Ovary (tissue), 7 donors: ENCODE measurements at regions not wholly inside any gene's neighbourhood (a gene's known extent, or its start where the extent isn't known, plus 50 kb on each side); places are given as distances from the start of the nearest gene placed in this dataset.

Experiments used
- DNase-seq, 5 donors: peaks; one replicate each; pipeline ENCODE4 v3.0.0-alpha.2; 2019 to 2020
- H3K27ac ChIP-seq, 2 donors: fragments of 200-600 bp; one replicate each; pipeline versions ENCODE4 v1.5.1 to v1.8.0; 2019 to 2022
- H3K27me3 ChIP-seq: fragments of 200-600 bp; one replicate; pipeline ENCODE4 v1.8.0; 2022
- H3K36me3 ChIP-seq: fragments of 200-600 bp; sonication (generic); one replicate; pipeline ENCODE4 v1.5.1; 2019
- H3K4me1 ChIP-seq: one replicate; pipeline ENCODE4 v1.8.1; 2013; ENCODE audit warnings: mild to moderate bottlenecking, moderate library complexity; ENCODE audit not compliant: insufficient read depth
- H3K4me3 ChIP-seq: fragments of 200-600 bp; sonication (generic); one replicate; pipeline ENCODE4 v1.5.1; 2017
- H3K9me3 ChIP-seq, 2 donors: fragments of 200-600 bp in 1 of 2; sonication (generic) in 1 of 2; one replicate each; pipeline versions ENCODE4 v1.5.1 to v1.8.1; 2013 to 2019; ENCODE audit warnings: mild to moderate bottlenecking in 1 of 2, moderate library complexity in 1 of 2
- CTCF ChIP-seq, 3 donors: fragments of 450-650 bp in 2 of 3; fragments of 200-600 bp in 1 of 3; IDR thresholded peaks; one replicate each; pipeline versions ENCODE4 v1.5.1 to v1.8.0; 2016 to 2022; ENCODE audit warnings: antibody characterized with exemption in 3 of 3, mild to moderate bottlenecking in 1 of 3
- EP300 ChIP-seq: sonication (generic); formaldehyde crosslinking; IDR thresholded peaks from one replicate; pipeline ENCODE4 v1.6.1; 2017; ENCODE audit warnings: antibody characterized with exemption
- POLR2A ChIP-seq: fragments of 450-650 bp; IDR thresholded peaks from one replicate; pipeline ENCODE4 v1.6.1; 2017; ENCODE audit warnings: antibody characterized with exemption, mild to moderate bottlenecking, moderate library complexity
- WGBS, 3 donors: extraction: QIAGEN DNeasy Blood & Tissue Kit in 1 of 3; methylation state at CpG; one replicate each; pipeline versions ENCODE4 v1.1.5 to v1.1.7; 2013 to 2017; 5-methylcytosine and 5-hydroxymethylcytosine counted together
- intact Hi-C, 4 donors: fragments of 100-400 bp; cut with DNase I; formaldehyde crosslinking; loops; one replicate each; pipeline versions ENCODE4 v1.11.0 to v1.15.1; 2022 to 2023
- donor health status: DM: no; HTN: no; CAD: no; lungs with moderate emphysema.
- donor health status: DM: no; HTN: no; CAD: no.
- donor health status: Bipolar disorder and iron deficiency.
- donor health status: DM: no; HTN: no; CAD: no.
- donor health status: DM: yes; HTN: yes; CAD: no.

- 71 to 82% (median 71%) methylated on average over 7 of the region's 7 CpGs for WGBS, 3 donors
- DNase-seq: no peak
- H3K27me3 ChIP-seq: no peaks in the 10 kb centered on the region
- H3K27ac ChIP-seq: no peak overlapping the region
- TF ChIP-seq EP300: no peak
- no peak for TF ChIP-seq POLR2A
- H3K4me1 ChIP-seq: peaks cover 6% of the 10 kb centered on the region
- no peaks in the 10 kb centered on the region for H3K36me3 ChIP-seq
- no peaks in the 10 kb centered on the region for H3K9me3 ChIP-seq
- no peak overlapping the region for H3K4me3 ChIP-seq
- intact Hi-C loops: no loop called here
These were observed 374.2 kb downstream of the BCL11B start for GRCh38 chr14:98897605-98898309.

DNA sequence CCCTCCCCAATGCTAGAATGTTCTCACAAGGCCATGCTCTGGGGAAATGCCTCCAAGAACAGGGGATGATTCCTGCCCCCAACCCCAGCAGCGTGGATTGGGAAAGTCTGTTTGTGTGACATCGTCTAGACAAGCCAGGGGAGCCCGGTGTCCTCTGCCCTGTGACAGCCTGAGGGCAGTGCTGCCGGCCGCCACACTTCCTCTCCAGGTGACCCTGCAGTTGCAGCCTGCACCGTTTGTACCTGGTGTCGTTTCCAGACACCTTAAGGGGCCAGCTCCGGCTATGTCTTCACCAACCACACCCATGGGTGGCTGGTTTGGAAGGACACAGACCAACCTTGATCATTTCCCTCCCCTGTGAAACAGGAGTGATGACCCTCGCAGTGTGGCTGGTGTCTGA is 372.6 kb downstream of the BCL11B start:
- no peaks in the 10 kb centered on the region for H3K9me3 ChIP-seq
- H3K36me3 ChIP-seq: no peaks in the 10 kb centered on the region
- 77 to 82% (median 77%) methylated on average over 9 of the region's 9 CpGs for WGBS, 3 donors
- no peak overlapping the region for H3K4me3 ChIP-seq
- H3K27me3 ChIP-seq: no peaks in the 10 kb centered on the region
- no peak for DNase-seq
- TF ChIP-seq POLR2A (no peak), CTCF (IDR thresholded peaks at IDR 0.05) (no peak), EP300 (no peak)
- intact Hi-C loops: no loop called here
- H3K4me1 ChIP-seq: peaks cover 6% of the 10 kb centered on the region
- no peak overlapping the region for H3K27ac ChIP-seq

- no peaks in the 10 kb centered on the region for H3K36me3 ChIP-seq
- TF ChIP-seq POLR2A (no peak), EP300 (no peak), CTCF (IDR thresholded peaks at IDR 0.05) (no peak)
- H3K9me3 ChIP-seq: no peaks in the 10 kb centered on the region
- H3K4me3 ChIP-seq: no peak overlapping the region
- no peaks in the 10 kb centered on the region for H3K4me1 ChIP-seq
- intact Hi-C loops: no loop called here
- no peak for DNase-seq
- no peak overlapping the region for H3K27ac ChIP-seq
- no peaks in the 10 kb centered on the region for H3K27me3 ChIP-seq
- WGBS, 3 donors: 90 to 94% (median 91%) methylated on average over 15 of the region's 15 CpGs
These were observed 371.8 kb downstream of the BCL11B start for GRCh38 chr14:98900236-98900635.

DNA sequence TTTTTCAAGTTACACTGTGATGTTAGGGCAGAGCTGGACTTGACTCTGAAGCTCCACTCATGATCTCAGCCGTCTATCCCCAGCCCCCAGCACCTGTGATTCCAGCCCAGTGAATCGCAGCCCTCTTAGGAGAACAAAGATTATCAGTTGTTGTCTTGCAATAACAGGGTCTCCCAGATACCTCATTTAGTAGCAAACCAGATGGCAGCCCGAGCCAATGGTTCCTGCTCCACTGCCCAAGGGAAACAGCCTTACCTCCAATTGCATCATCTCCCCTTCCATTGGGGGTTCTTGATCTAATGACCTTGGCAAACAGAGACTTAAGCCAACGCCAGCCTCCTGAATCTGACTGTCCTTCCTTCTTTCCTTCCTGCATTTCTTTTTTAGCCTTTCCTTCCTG is 371.2 kb downstream of the BCL11B start:
- 35 to 59% (median 37%) methylated on average over 4 of the region's 4 CpGs for WGBS, 3 donors
- no peak for DNase-seq
- Histone ChIP-seq H3K9me3 (no peaks in the 10 kb centered on the region), H3K27ac (no peak overlapping the region), H3K4me3 (no peak overlapping the region), H3K27me3 (no peaks in the 10 kb centered on the region), H3K4me1 (no peaks in the 10 kb centered on the region), H3K36me3 (no peaks in the 10 kb centered on the region)
- intact Hi-C loops: no loop called here
- TF ChIP-seq CTCF (IDR thresholded peaks at IDR 0.05): no peak
- no peak for TF ChIP-seq EP300
- TF ChIP-seq POLR2A: no peak

DNA sequence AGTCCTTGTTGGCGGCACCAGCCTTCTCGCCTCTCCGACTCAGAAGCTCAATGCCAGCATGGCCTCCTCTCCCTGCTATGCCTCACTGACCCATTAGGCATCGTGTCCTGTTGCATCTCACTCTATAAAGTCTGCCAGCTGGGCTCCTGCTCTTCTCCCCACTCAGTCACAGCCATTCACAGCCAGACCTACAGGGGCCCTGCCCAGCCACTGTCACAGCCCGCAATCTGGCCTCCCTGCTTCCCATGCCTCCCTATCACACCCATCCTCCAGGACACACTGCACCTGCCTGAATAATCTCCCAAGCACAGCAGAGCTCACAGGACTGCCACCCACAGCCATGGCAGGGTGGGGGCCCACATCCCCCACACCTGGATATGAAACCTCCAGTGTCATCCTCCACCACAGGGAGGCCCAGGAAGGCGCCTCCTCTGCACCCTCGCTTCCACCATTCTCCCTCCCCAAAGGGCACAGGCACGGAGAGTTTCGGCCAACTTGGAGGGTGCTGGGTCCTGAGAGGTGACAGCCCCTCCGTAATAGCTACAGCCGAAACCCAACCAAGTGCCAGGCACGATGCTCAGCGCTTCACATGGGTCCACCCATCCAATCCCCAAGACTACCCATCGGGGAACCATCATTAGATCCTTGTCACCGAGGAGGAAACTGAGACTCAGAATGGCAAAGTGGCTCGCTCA is 370.3 kb downstream of the BCL11B start:
- WGBS, 3 donors: 90 to 94% (median 92%) methylated on average over 16 of the region's 16 CpGs
- no peak for DNase-seq
- no peaks in the 10 kb centered on the region for H3K9me3 ChIP-seq
- H3K27ac ChIP-seq: no peak overlapping the region
- H3K4me1 ChIP-seq: peaks cover 1% of the 10 kb centered on the region
- intact Hi-C loops: no loop called here
- H3K4me3 ChIP-seq: no peak overlapping the region
- no peaks in the 10 kb centered on the region for H3K27me3 ChIP-seq
- TF ChIP-seq EP300: no peak
- TF ChIP-seq POLR2A: no peak
- no peak for TF ChIP-seq CTCF (IDR thresholded peaks at IDR 0.05)
- no peaks in the 10 kb centered on the region for H3K36me3 ChIP-seq
